ENCODE measurements at regions not wholly inside any gene's neighbourhood (a gene's known extent, or its start where the extent isn't known, plus 50 kb on each side); places are given as distances from the start of the nearest gene placed in this dataset.
"Not testable (repeated sequence)": the region's sequence is repeated elsewhere in the genome, so short reads cannot be mapped to it uniquely, and the experiment has no call there.

- peak; percentile 60 for DNase-seq (ENCODE audit: low read depth)
Observed at GRCh38 chr14:99995700-99996356, 69.4 kb upstream of the EVL start.

- no peak for DNase-seq (ENCODE audit: low read depth)
Observed at GRCh38 chr14:99996951-99997571, 68.2 kb upstream of the EVL start.

- not testable (repeated sequence) for DNase-seq (ENCODE audit: low read depth)
Observed at GRCh38 chr14:100000398-100000797, 64.8 kb upstream of the EVL start.

GRCh38 chr14:100004392-100004791 is 60.8 kb upstream of the EVL start:
- DNase-seq (ENCODE audit: low read depth) = no peak

- no peak for DNase-seq (ENCODE audit: low read depth)
Observed at GRCh38 chr14:100007254-100007653, 58.0 kb upstream of the EVL start.

GRCh38 chr14:100009802-100010201 is 55.4 kb upstream of the EVL start:
- not testable (repeated sequence) for DNase-seq (ENCODE audit: low read depth)

GRCh38 chr14:100010679-100011078 is 54.5 kb upstream of the EVL start:
- no peak for DNase-seq (ENCODE audit: low read depth)

GRCh38 chr14:100011628-100012325 is 53.4 kb upstream of the EVL start:
- no peak for DNase-seq (ENCODE audit: low read depth)

GRCh38 chr14:100012478-100013327 is 52.5 kb upstream of the EVL start:
- DNase-seq (ENCODE audit: low read depth) = peak; percentile 93

GRCh38 chr14:100015251-100015655 is 50.0 kb upstream of the EVL start:
- DNase-seq (ENCODE audit: low read depth) = peak; percentile 61
